ENCODE measurements at regions not wholly inside any gene's neighbourhood (a gene's known extent, or its start where the extent isn't known, plus 50 kb on each side); places are given as distances from the start of the nearest gene placed in this dataset.

- DNase-seq (ENCODE audit: low read depth): no peak
- TF ChIP-seq CTCF (conservative IDR thresholded peaks at IDR 0.05; ENCODE audit: low read depth, low read length): no peak
- no peak overlapping the region for H3K4me3 ChIP-seq (ENCODE audit: low read depth, low read length)
Observed at GRCh38 chr2:145034511-145034910, 514.6 kb upstream of the ZEB2 start.

GRCh38 chr2:145033438-145033837, 513.5 kb upstream of the ZEB2 start:
- H3K4me3 ChIP-seq (ENCODE audit: low read depth, low read length): no peak overlapping the region
- no peak for DNase-seq (ENCODE audit: low read depth)
- TF ChIP-seq CTCF (conservative IDR thresholded peaks at IDR 0.05; ENCODE audit: low read depth, low read length): no peak

- no peak for TF ChIP-seq CTCF (conservative IDR thresholded peaks at IDR 0.05; ENCODE audit: low read depth, low read length)
- no peak overlapping the region for H3K4me3 ChIP-seq (ENCODE audit: low read depth, low read length)
- DNase-seq (ENCODE audit: low read depth): no peak
Observed at GRCh38 chr2:145032791-145033190, 512.9 kb upstream of the ZEB2 start.

GRCh38 chr2:145029873-145030272, 510.0 kb upstream of the ZEB2 start:
- DNase-seq (ENCODE audit: low read depth): no peak
- no peak for TF ChIP-seq CTCF (conservative IDR thresholded peaks at IDR 0.05; ENCODE audit: low read depth, low read length)
- H3K4me3 ChIP-seq (ENCODE audit: low read depth, low read length): no peak overlapping the region

- no peak for TF ChIP-seq CTCF (conservative IDR thresholded peaks at IDR 0.05; ENCODE audit: low read depth, low read length)
Observed at GRCh38 chr2:145029081-145029480, 509.2 kb upstream of the ZEB2 start.

GRCh38 chr2:145028101-145028920, 508.4 kb upstream of the ZEB2 start:
- no peak overlapping the region for H3K4me3 ChIP-seq (ENCODE audit: low read depth, low read length)
- no peak for TF ChIP-seq CTCF (conservative IDR thresholded peaks at IDR 0.05; ENCODE audit: low read depth, low read length)
- no peak for DNase-seq (ENCODE audit: low read depth)

More at GRCh38 chr2:145029081-145029480, 509.2 kb upstream of the ZEB2 start:
- no peak overlapping the region for H3K4me3 ChIP-seq (ENCODE audit: low read depth, low read length)
- no peak for DNase-seq (ENCODE audit: low read depth)
